Suppressor macrophage treated with lipopolysaccharide for 4 hours (primary cell): ENCODE measurements at regions not wholly inside any gene's neighbourhood (a gene's known extent, or its start where the extent isn't known, plus 50 kb on each side); places are given as distances from the start of the nearest gene placed in this dataset.
"Not testable (repeated sequence)": the region's sequence is repeated elsewhere in the genome, so short reads cannot be mapped to it uniquely, and the experiment has no call there.

Source experiments
- DNase-seq: peaks from one replicate; pipeline ENCODE4 v3.0.0-alpha.2; 2020

- no peak for DNase-seq
These were observed 163.9 kb upstream of the CDK1 start for GRCh38 chr10:60614363-60614762.

GRCh38 chr10:60613434-60613833 lies 164.8 kb upstream of the CDK1 start:
- no peak for DNase-seq

- peak; percentile 58 for DNase-seq
These were observed 167.0 kb upstream of the CDK1 start for GRCh38 chr10:60611291-60611747.

- no peak for DNase-seq
These were observed 170.9 kb upstream of the CDK1 start for GRCh38 chr10:60607372-60607771.

- DNase-seq, result peak; percentile 67
These were observed 171.8 kb upstream of the CDK1 start for GRCh38 chr10:60606343-60607080.

GRCh38 chr10:60605476-60605875 lies 172.8 kb upstream of the CDK1 start:
- no peak for DNase-seq

- DNase-seq, result no peak
These were observed 173.9 kb upstream of the CDK1 start for GRCh38 chr10:60604342-60604741.

- peak; percentile 49 for DNase-seq
These were observed 180.8 kb upstream of the CDK1 start for GRCh38 chr10:60597513-60597912.

- no peak for DNase-seq
These were observed 182.4 kb upstream of the CDK1 start for GRCh38 chr10:60595852-60596251.

GRCh38 chr10:60594476-60595051 lies 183.7 kb upstream of the CDK1 start:
- no peak for DNase-seq

- DNase-seq, result no peak
These were observed 187.2 kb upstream of the CDK1 start for GRCh38 chr10:60591119-60591518.

- no peak for DNase-seq
These were observed 188.9 kb upstream of the CDK1 start for GRCh38 chr10:60589376-60589775.

- DNase-seq, result not testable (repeated sequence)
These were observed 192.1 kb upstream of the ANK3 start for GRCh38 chr10:60581782-60582181.

GRCh38 chr10:60578217-60578616 lies 188.5 kb upstream of the ANK3 start:
- no peak for DNase-seq

- no peak for DNase-seq
These were observed 186.7 kb upstream of the ANK3 start for GRCh38 chr10:60576130-60577069.

- no peak for DNase-seq
These were observed 185.4 kb upstream of the ANK3 start for GRCh38 chr10:60575105-60575504.

GRCh38 chr10:60574388-60574787 lies 184.7 kb upstream of the ANK3 start:
- no peak for DNase-seq

- DNase-seq, result no peak
These were observed 183.7 kb upstream of the ANK3 start for GRCh38 chr10:60573336-60573735.

GRCh38 chr10:60572511-60573194 lies 183.0 kb upstream of the ANK3 start:
- DNase-seq, result no peak

GRCh38 chr10:60570896-60571295 lies 181.2 kb upstream of the ANK3 start:
- DNase-seq, result no peak

GRCh38 chr10:60570272-60570865 lies 180.7 kb upstream of the ANK3 start:
- DNase-seq, result no peak

GRCh38 chr10:60569681-60570080 lies 180.0 kb upstream of the ANK3 start:
- DNase-seq, result no peak

GRCh38 chr10:60566096-60566495 lies 176.4 kb upstream of the ANK3 start:
- DNase-seq, result no peak
